BJ (cell line): ENCODE measurements at regions not wholly inside any gene's neighbourhood (a gene's known extent, or its start where the extent isn't known, plus 50 kb on each side); places are given as distances from the start of the nearest gene placed in this dataset.
"Not testable (repeated sequence)": the region's sequence is repeated elsewhere in the genome, so short reads cannot be mapped to it uniquely, and the experiment has no call there.

Experiments used
- CTCF ChIA-PET: fragments of 350-600 bp; formaldehyde crosslinking; extraction: SDS; loops from one replicate; lab custom pipeline; 2021; ENCODE audit warnings: antibody characterized with exemption, inconsistent platforms; lab: Yijun Ruan, JAX
- POLR2A ChIA-PET: fragments of 300-600 bp; sonication (Branson Sonifier 250); formaldehyde crosslinking; extraction: SDS; loops from one replicate; lab custom pipeline; 2021; ENCODE audit warnings: antibody characterized with exemption; lab: Charles Lee
- DNase-seq: peaks from one replicate; pipeline ENCODE4 v3.0.0-alpha.2; 2011; ENCODE audit warnings: low read depth
- H3K27me3 ChIP-seq: 2 replicates; pipeline ENCODE4 v1.6.0; 2011; ENCODE audit warnings: low read length; ENCODE audit not compliant: control insufficient read depth, insufficient read depth
- H3K36me3 ChIP-seq: 2 replicates; pipeline ENCODE4 v1.5.1; 2011; ENCODE audit warnings: low read length; ENCODE audit not compliant: control insufficient read depth, insufficient read depth
- H3K4me3 ChIP-seq: 2 replicates; pipeline ENCODE4 v1.5.1; 2011; ENCODE audit warnings: low read depth, mild to moderate bottlenecking, control low read depth, low read length
- CTCF ChIP-seq: IDR thresholded peaks from 2 replicates; pipeline ENCODE4 v1.5.1; 2011; ENCODE audit warnings: low read depth, mild to moderate bottlenecking, control low read depth, inconsistent platforms, low read length, moderate library complexity; ENCODE audit not compliant: insufficient read depth

- Histone ChIP-seq H3K36me3 (no peaks in the 10 kb centered on the region), H3K27me3 (no peaks in the 10 kb centered on the region), H3K4me3 (no peak overlapping the region)
- no peak for DNase-seq
- TF ChIP-seq CTCF = no peak
- POLR2A ChIA-PET = no interaction called here
- CTCF ChIA-PET = no interaction called here
Observed at GRCh38 chr2:185278761-185279160, 459.8 kb upstream of the FSIP2 start.

- ChIA-PET CTCF (interaction anchor here (0.6 kb wide), 1 partner anchor 73 kb away, joined by 3 read pairs; no protein-coding TSS in a partner anchor), POLR2A (no interaction called here)
- no peak for DNase-seq
- Histone ChIP-seq H3K4me3 (no peak overlapping the region), H3K36me3 (no peaks in the 10 kb centered on the region), H3K27me3 (no peaks in the 10 kb centered on the region)
- TF ChIP-seq CTCF = no peak
Observed at GRCh38 chr2:185279999-185280398, 458.6 kb upstream of the FSIP2 start.

DNA sequence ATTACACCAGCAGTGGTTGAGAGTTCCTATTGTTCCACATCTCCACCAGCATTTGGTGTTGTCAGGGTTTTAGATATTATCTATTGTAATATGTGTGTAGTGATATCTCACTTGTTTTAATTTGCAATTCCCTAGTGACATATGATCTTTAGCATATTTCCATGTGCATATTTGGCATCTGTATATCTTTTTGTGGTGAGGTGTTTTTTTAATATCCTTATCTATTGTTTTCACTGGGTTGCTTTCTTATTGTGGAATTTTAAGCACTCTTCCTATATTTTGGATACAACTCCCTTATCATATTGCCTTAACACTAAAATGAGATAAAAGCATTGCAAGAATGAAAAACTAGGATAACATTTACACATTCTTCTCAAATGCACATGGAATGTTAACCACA, 453.9 kb upstream of the FSIP2 start:
- no peak for TF ChIP-seq CTCF
- Histone ChIP-seq H3K36me3 (no peaks in the 10 kb centered on the region), H3K4me3 (no peak overlapping the region), H3K27me3 (no peaks in the 10 kb centered on the region)
- ChIA-PET POLR2A (no interaction called here), CTCF (no interaction called here)
- DNase-seq = no peak

- CTCF ChIA-PET, POLR2A ChIA-PET, H3K36me3 ChIP-seq, DNase-seq, H3K4me3 ChIP-seq, H3K27me3 ChIP-seq: not testable (repeated sequence)
Observed at GRCh38 chr2:185290012-185290411, 448.6 kb upstream of the FSIP2 start.

GRCh38 chr2:185291035-185291647, 447.5 kb upstream of the FSIP2 start:
- DNase-seq = no peak
- Histone ChIP-seq H3K27me3 (no peaks in the 10 kb centered on the region), H3K4me3 (no peak overlapping the region), H3K36me3 (no peaks in the 10 kb centered on the region)
- ChIA-PET POLR2A (no interaction called here), CTCF (interaction anchor here (0.9 kb wide), 1 partner anchor 40 kb away, joined by 3 read pairs; no protein-coding TSS in a partner anchor)
- peak; percentile 62 for TF ChIP-seq CTCF

GRCh38 chr2:185299867-185300266, 438.7 kb upstream of the FSIP2 start:
- CTCF ChIA-PET = no interaction called here

More at GRCh38 chr2:185299867-185300266, 438.7 kb upstream of the FSIP2 start:
- no peak for TF ChIP-seq CTCF
- H3K27me3 ChIP-seq = no peaks in the 10 kb centered on the region
- POLR2A ChIA-PET = no interaction called here
- DNase-seq = no peak
- H3K4me3 ChIP-seq = no peak overlapping the region
- H3K36me3 ChIP-seq = no peaks in the 10 kb centered on the region
